K562 (cell line): ENCODE measurements at regions not wholly inside any gene's neighbourhood (a gene's known extent, or its start where the extent isn't known, plus 50 kb on each side); places are given as distances from the start of the nearest gene placed in this dataset.
"Not testable (repeated sequence)": the region's sequence is repeated elsewhere in the genome, so short reads cannot be mapped to it uniquely, and the experiment has no call there.

Experiments
- BHLHE40 ChIP-seq: IDR thresholded peaks from 2 replicates; pipeline ENCODE4 v1.6.1; 2011; ENCODE audit warnings: low read length, improper control_type of control experiment
- CTBP1 ChIP-seq: fragments of 450-650 bp; IDR thresholded peaks from 2 replicates; pipeline ENCODE4 v1.6.1; 2016; ENCODE audit warnings: borderline replicate concordance
- JUND ChIP-seq, 2 experiments: IDR thresholded peaks; 2 replicates in 1 of 2; 3 replicates in 1 of 2; pipeline ENCODE4 v1.6.1; 2011; ENCODE audit warnings: borderline replicate concordance in 2 of 2, low read depth in 2 of 2, low read length in 2 of 2, improper control_type of control experiment in 1 of 2, missing biosample characterization in 1 of 2, missing genetic modification characterization in 1 of 2, missing genetic modification reagents in 1 of 2
- RAD51 ChIP-seq: fragments of 450-650 bp; IDR thresholded peaks from 2 replicates; pipeline ENCODE4 v1.7.1; 2016; ENCODE audit warnings: low read depth, mild to moderate bottlenecking, borderline replicate concordance
- RBFOX2 ChIP-seq: fragments of 200-400 bp; formaldehyde crosslinking; IDR thresholded peaks from 2 replicates; pipeline ENCODE4 v1.6.1; 2017; ENCODE audit warnings: low read depth, mild to moderate bottlenecking, low read length, moderate library complexity
- SP1 ChIP-seq: sonication (generic); formaldehyde crosslinking; IDR thresholded peaks from 2 replicates; pipeline ENCODE4 v1.8.1; 2022; ENCODE audit warnings: mild to moderate bottlenecking, missing genetic modification reagents
- TEAD4 ChIP-seq, 2 experiments: sonication (generic) in 1 of 2; formaldehyde crosslinking in 1 of 2; IDR thresholded peaks; 2 replicates each; pipeline versions ENCODE4 v1.6.1 to v1.8.0; 2012 to 2022; ENCODE audit warnings: borderline replicate concordance in 1 of 2, inconsistent platforms in 1 of 2, low read length in 1 of 2, mild to moderate bottlenecking in 1 of 2, missing genetic modification reagents in 1 of 2
- TOE1 ChIP-seq, 2 experiments: fragments of 450-650 bp in 1 of 2; sonication (generic) in 1 of 2; formaldehyde crosslinking in 1 of 2; IDR thresholded peaks; 2 replicates each; pipeline versions ENCODE4 v1.7.1 to v1.8.0; 2016 to 2022; ENCODE audit warnings: borderline replicate concordance in 2 of 2, mild to moderate bottlenecking in 2 of 2, antibody characterized with exemption in 1 of 2, inconsistent platforms in 1 of 2, low read depth in 1 of 2, missing genetic modification reagents in 1 of 2, moderate library complexity in 1 of 2
- TF ChIP-seq, protein P1 (sequence below), 2 experiments: fragments of 450-650 bp; formaldehyde crosslinking in 1 of 2; IDR thresholded peaks; 2 replicates each; pipeline versions ENCODE4 v1.4.0 to v1.6.1; 2014 to 2020; ENCODE audit warnings: mild to moderate bottlenecking in 2 of 2, borderline replicate concordance in 1 of 2, low read depth in 1 of 2
- TF ChIP-seq, protein P2 (sequence below): sonication (generic); formaldehyde crosslinking; IDR thresholded peaks from 2 replicates; pipeline ENCODE4 v1.9.0; 2022; ENCODE audit warnings: mild to moderate bottlenecking, missing genetic modification reagents

DNA sequence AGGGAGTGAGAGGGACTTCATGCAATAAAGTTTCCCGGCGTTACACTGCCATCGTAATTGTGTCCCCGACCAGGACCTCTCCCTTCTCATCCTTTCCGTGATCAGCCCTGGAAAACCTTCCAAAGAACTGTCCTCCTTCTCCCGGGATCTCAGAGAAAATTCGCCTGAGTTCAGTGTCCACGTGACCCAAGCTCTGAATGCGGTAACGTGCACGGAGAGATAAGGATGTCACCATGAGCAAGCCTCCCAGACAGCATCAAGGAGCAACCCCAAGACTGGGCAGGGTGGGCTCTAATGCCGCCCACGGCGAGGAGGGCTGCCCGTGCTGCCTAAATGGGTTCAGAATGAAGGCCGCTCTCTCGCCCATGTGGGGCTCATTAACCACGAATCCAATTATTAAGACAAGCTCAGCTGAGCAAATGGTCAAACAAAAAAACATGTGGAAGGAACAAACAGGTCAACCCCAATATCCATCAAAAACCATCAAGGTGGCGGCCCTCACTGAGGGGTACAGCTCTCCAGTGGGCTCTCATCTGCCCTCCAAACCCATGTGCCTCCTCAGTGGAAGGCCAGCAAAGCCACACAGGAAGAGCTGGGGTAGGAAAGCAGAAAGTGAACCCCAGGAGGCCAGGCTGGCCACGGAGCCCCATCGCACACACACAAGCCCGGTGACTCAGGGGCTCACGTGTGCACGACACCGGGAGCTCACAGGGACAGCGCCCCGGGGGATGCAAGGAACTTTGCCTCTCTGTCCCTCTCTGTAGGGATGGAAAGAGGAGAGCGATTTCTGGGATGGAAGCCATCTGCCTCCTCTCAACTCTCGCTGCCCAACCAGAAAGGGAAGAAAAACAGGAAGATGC is 62.0 kb downstream of the ART5 start (continued):
- TF ChIP-seq, protein P1, sequence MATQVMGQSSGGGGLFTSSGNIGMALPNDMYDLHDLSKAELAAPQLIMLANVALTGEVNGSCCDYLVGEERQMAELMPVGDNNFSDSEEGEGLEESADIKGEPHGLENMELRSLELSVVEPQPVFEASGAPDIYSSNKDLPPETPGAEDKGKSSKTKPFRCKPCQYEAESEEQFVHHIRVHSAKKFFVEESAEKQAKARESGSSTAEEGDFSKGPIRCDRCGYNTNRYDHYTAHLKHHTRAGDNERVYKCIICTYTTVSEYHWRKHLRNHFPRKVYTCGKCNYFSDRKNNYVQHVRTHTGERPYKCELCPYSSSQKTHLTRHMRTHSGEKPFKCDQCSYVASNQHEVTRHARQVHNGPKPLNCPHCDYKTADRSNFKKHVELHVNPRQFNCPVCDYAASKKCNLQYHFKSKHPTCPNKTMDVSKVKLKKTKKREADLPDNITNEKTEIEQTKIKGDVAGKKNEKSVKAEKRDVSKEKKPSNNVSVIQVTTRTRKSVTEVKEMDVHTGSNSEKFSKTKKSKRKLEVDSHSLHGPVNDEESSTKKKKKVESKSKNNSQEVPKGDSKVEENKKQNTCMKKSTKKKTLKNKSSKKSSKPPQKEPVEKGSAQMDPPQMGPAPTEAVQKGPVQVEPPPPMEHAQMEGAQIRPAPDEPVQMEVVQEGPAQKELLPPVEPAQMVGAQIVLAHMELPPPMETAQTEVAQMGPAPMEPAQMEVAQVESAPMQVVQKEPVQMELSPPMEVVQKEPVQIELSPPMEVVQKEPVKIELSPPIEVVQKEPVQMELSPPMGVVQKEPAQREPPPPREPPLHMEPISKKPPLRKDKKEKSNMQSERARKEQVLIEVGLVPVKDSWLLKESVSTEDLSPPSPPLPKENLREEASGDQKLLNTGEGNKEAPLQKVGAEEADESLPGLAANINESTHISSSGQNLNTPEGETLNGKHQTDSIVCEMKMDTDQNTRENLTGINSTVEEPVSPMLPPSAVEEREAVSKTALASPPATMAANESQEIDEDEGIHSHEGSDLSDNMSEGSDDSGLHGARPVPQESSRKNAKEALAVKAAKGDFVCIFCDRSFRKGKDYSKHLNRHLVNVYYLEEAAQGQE (IDR thresholded peaks at IDR 0.05; ENCODE audit: borderline replicate concordance), result 0 out of 2 replicates have a peak, but pooled peaks have one; percentile 11
- TF ChIP-seq, protein P1 (CRISPR knock-in tag; IDR thresholded peaks at IDR 0.05; ENCODE audit: low read depth), result not testable (repeated sequence)
- peak; percentile 28; the same call in 1 of the 2 replicates for TF ChIP-seq TOE1 (IDR thresholded peaks at IDR 0.05; ENCODE audit: borderline replicate concordance)
- not testable (repeated sequence) for TF ChIP-seq TOE1 (CRISPR knock-in tag; IDR thresholded peaks at IDR 0.05; ENCODE audit: borderline replicate concordance, low read depth); JUND (tag; IDR thresholded peaks at IDR 0.05; ENCODE audit: borderline replicate concordance, low read depth, low read length); TEAD4 (CRISPR knock-in tag; IDR thresholded peaks at IDR 0.05; ENCODE audit: borderline replicate concordance)
- TF ChIP-seq BHLHE40, result peak; percentile 91
- TF ChIP-seq CTBP1, result peak; percentile 15; the same call in 1 of the 2 replicates
- TF ChIP-seq, protein P2, sequence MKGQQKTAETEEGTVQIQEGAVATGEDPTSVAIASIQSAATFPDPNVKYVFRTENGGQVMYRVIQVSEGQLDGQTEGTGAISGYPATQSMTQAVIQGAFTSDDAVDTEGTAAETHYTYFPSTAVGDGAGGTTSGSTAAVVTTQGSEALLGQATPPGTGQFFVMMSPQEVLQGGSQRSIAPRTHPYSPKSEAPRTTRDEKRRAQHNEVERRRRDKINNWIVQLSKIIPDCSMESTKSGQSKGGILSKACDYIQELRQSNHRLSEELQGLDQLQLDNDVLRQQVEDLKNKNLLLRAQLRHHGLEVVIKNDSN (CRISPR knock-in tag), result peak; percentile 82
- peak; percentile 30; the same call in 1 of the 2 replicates for TF ChIP-seq RBFOX2
- peak; percentile 83 for TF ChIP-seq RAD51
- TF ChIP-seq JUND (IDR thresholded peaks at IDR 0.05; ENCODE audit: borderline replicate concordance, low read depth, low read length), result peak; percentile 10; the same call in 1 of the 2 replicates
- peak; percentile 46; the same call in 1 of the 2 replicates for TF ChIP-seq SP1
- peak; percentile 29; the same call in 1 of the 2 replicates for TF ChIP-seq TEAD4 (IDR thresholded peaks at IDR 0.05; ENCODE audit: low read length)
